KOPT-K1 (cell line): ENCODE measurements at regions not wholly inside any gene's neighbourhood (a gene's known extent, or its start where the extent isn't known, plus 50 kb on each side); places are given as distances from the start of the nearest gene placed in this dataset.

Experiments used
- H3K27ac ChIP-seq: fragments of 200-600 bp; sonication (generic); 2 replicates; pipeline ENCODE4 v1.5.1; 2016; ENCODE audit warnings: antibody characterized with exemption, mild to moderate bottlenecking, low read depth, low read length; ENCODE audit not compliant: poor library complexity, severe bottlenecking
- H3K36me3 ChIP-seq: fragments of 200-600 bp; sonication (generic); 2 replicates; pipeline ENCODE4 v1.5.1; 2017; ENCODE audit warnings: antibody characterized with exemption, mild to moderate bottlenecking, low read length, moderate library complexity; ENCODE audit not compliant: insufficient read depth
- H3K9me3 ChIP-seq: fragments of 200-600 bp; sonication (generic); 2 replicates; pipeline ENCODE4 v1.5.1; 2017; ENCODE audit warnings: antibody characterized with exemption, low read length, mild to moderate bottlenecking; ENCODE audit not compliant: insufficient read depth, poor library complexity, severe bottlenecking

GRCh38 chr9:89748831-89749499, 144.2 kb downstream of the GADD45G start:
- Histone ChIP-seq H3K27ac (no peak overlapping the region), H3K9me3 (no peaks in the 10 kb centered on the region), H3K36me3 (no peaks in the 10 kb centered on the region)

- no peaks in the 10 kb centered on the region for H3K9me3 ChIP-seq
- no peaks in the 10 kb centered on the region for H3K36me3 ChIP-seq
- H3K27ac ChIP-seq, result no peak overlapping the region
These were observed 144.8 kb downstream of the GADD45G start for GRCh38 chr9:89749500-89750116.

GRCh38 chr9:89750117-89750791, 145.4 kb downstream of the GADD45G start:
- Histone ChIP-seq H3K27ac (no peak overlapping the region), H3K9me3 (no peaks in the 10 kb centered on the region), H3K36me3 (no peaks in the 10 kb centered on the region)

- Histone ChIP-seq H3K9me3 (no peaks in the 10 kb centered on the region), H3K36me3 (no peaks in the 10 kb centered on the region), H3K27ac (no peak overlapping the region)
These were observed 146.4 kb downstream of the GADD45G start for GRCh38 chr9:89751079-89751825.

GRCh38 chr9:89752154-89752553, 147.3 kb downstream of the GADD45G start:
- H3K27ac ChIP-seq, result no peak overlapping the region
- no peaks in the 10 kb centered on the region for H3K9me3 ChIP-seq
- H3K36me3 ChIP-seq, result no peaks in the 10 kb centered on the region

- Histone ChIP-seq H3K36me3 (no peaks in the 10 kb centered on the region), H3K27ac (no peak overlapping the region), H3K9me3 (no peaks in the 10 kb centered on the region)
These were observed 148.8 kb downstream of the GADD45G start for GRCh38 chr9:89753472-89754055.

GRCh38 chr9:89754193-89754592, 149.4 kb downstream of the GADD45G start:
- Histone ChIP-seq H3K27ac (no peak overlapping the region), H3K36me3 (no peaks in the 10 kb centered on the region), H3K9me3 (no peaks in the 10 kb centered on the region)

- Histone ChIP-seq H3K36me3 (no peaks in the 10 kb centered on the region), H3K9me3 (no peaks in the 10 kb centered on the region), H3K27ac (no peak overlapping the region)
These were observed 151.0 kb downstream of the GADD45G start for GRCh38 chr9:89755821-89756220.

GRCh38 chr9:89756891-89757537, 152.2 kb downstream of the GADD45G start:
- no peak overlapping the region for H3K27ac ChIP-seq

GRCh38 chr9:89757776-89758528, 153.1 kb downstream of the GADD45G start:
- no peaks in the 10 kb centered on the region for H3K9me3 ChIP-seq
- no peak overlapping the region for H3K27ac ChIP-seq

More at GRCh38 chr9:89756891-89757537, 152.2 kb downstream of the GADD45G start:
- Histone ChIP-seq H3K9me3 (no peaks in the 10 kb centered on the region), H3K36me3 (no peaks in the 10 kb centered on the region)

GRCh38 chr9:89759572-89759971, 154.8 kb downstream of the GADD45G start:
- Histone ChIP-seq H3K9me3 (no peaks in the 10 kb centered on the region), H3K27ac (no peak overlapping the region), H3K36me3 (no peaks in the 10 kb centered on the region)

More at GRCh38 chr9:89757776-89758528, 153.1 kb downstream of the GADD45G start:
- no peaks in the 10 kb centered on the region for H3K36me3 ChIP-seq

- Histone ChIP-seq H3K36me3 (no peaks in the 10 kb centered on the region), H3K9me3 (no peaks in the 10 kb centered on the region), H3K27ac (no peak overlapping the region)
These were observed 155.3 kb downstream of the GADD45G start for GRCh38 chr9:89760123-89760522.

GRCh38 chr9:89764217-89764616, 159.4 kb downstream of the GADD45G start:
- no peaks in the 10 kb centered on the region for H3K36me3 ChIP-seq
- no peak overlapping the region for H3K27ac ChIP-seq
- no peaks in the 10 kb centered on the region for H3K9me3 ChIP-seq
